ENCODE measurements at regions not wholly inside any gene's neighbourhood (a gene's known extent, or its start where the extent isn't known, plus 50 kb on each side); places are given as distances from the start of the nearest gene placed in this dataset.
"Not testable (repeated sequence)": the region's sequence is repeated elsewhere in the genome, so short reads cannot be mapped to it uniquely, and the experiment has no call there.

GRCh38 chr11:43053638-43054412, 258.0 kb upstream of the API5 start:
- in situ Hi-C loops (cut with HindIII; ENCODE audit: low sequenced_read_pairs): no loop called here

GRCh38 chr11:43067681-43068080, 244.1 kb upstream of the API5 start:
- in situ Hi-C loops (cut with HindIII; ENCODE audit: low sequenced_read_pairs): no loop called here

GRCh38 chr11:43071338-43071737, 240.5 kb upstream of the API5 start:
- in situ Hi-C loops (cut with HindIII; ENCODE audit: low sequenced_read_pairs): no loop called here

GRCh38 chr11:43072096-43072495, 239.7 kb upstream of the API5 start:
- in situ Hi-C loops (cut with HindIII; ENCODE audit: low sequenced_read_pairs): no loop called here

GRCh38 chr11:43072911-43073310, 238.9 kb upstream of the API5 start:
- in situ Hi-C loops (cut with HindIII; ENCODE audit: low sequenced_read_pairs): no loop called here

GRCh38 chr11:43074810-43075209, 237.0 kb upstream of the API5 start:
- in situ Hi-C loops (cut with HindIII; ENCODE audit: low sequenced_read_pairs): no loop called here

GRCh38 chr11:43101113-43101512, 210.7 kb upstream of the API5 start:
- in situ Hi-C loops (cut with HindIII; ENCODE audit: low sequenced_read_pairs): no loop called here

- in situ Hi-C loops (cut with HindIII; ENCODE audit: low sequenced_read_pairs): loop anchor here (5.0 kb wide), 1 partner anchor 34 kb away; no protein-coding TSS in a partner anchor
Measured at GRCh38 chr11:43116071-43116470, 195.7 kb upstream of the API5 start.

GRCh38 chr11:43119275-43119970, 192.4 kb upstream of the API5 start:
- in situ Hi-C loops (cut with HindIII; ENCODE audit: low sequenced_read_pairs): loop anchor here (5.0 kb wide), 1 partner anchor 37 kb away; no protein-coding TSS in a partner anchor

- in situ Hi-C loops (cut with HindIII; ENCODE audit: low sequenced_read_pairs): no loop called here
Measured at GRCh38 chr11:43122546-43122945, 189.2 kb upstream of the API5 start.

- in situ Hi-C loops (cut with HindIII; ENCODE audit: low sequenced_read_pairs): no loop called here
Measured at GRCh38 chr11:43123443-43123842, 188.4 kb upstream of the API5 start.

GRCh38 chr11:43124272-43124935, 187.4 kb upstream of the API5 start:
- in situ Hi-C loops (cut with HindIII; ENCODE audit: low sequenced_read_pairs): no loop called here

GRCh38 chr11:43129329-43129728, 182.5 kb upstream of the API5 start:
- in situ Hi-C loops (cut with HindIII; ENCODE audit: low sequenced_read_pairs): no loop called here

- in situ Hi-C loops (cut with HindIII; ENCODE audit: low sequenced_read_pairs): no loop called here
Measured at GRCh38 chr11:43130616-43131015, 181.2 kb upstream of the API5 start.

GRCh38 chr11:43135966-43136534, 175.7 kb upstream of the API5 start:
- in situ Hi-C loops (cut with HindIII; ENCODE audit: low sequenced_read_pairs): no loop called here

GRCh38 chr11:43138621-43139140, 173.1 kb upstream of the API5 start:
- in situ Hi-C loops (cut with HindIII; ENCODE audit: low sequenced_read_pairs): no loop called here

GRCh38 chr11:43145653-43146052, 166.1 kb upstream of the API5 start:
- in situ Hi-C loops (cut with HindIII; ENCODE audit: low sequenced_read_pairs): no loop called here

- in situ Hi-C loops (cut with HindIII; ENCODE audit: low sequenced_read_pairs): no loop called here
Measured at GRCh38 chr11:43150697-43151096, 161.1 kb upstream of the API5 start.

GRCh38 chr11:43164831-43165230, 147.0 kb upstream of the API5 start:
- in situ Hi-C loops (cut with HindIII; ENCODE audit: low sequenced_read_pairs): no loop called here

- in situ Hi-C loops (cut with HindIII; ENCODE audit: low sequenced_read_pairs): not testable (repeated sequence)
Measured at GRCh38 chr11:43165393-43165792, 146.4 kb upstream of the API5 start.

GRCh38 chr11:43168241-43168640, 143.6 kb upstream of the API5 start:
- in situ Hi-C loops (cut with HindIII; ENCODE audit: low sequenced_read_pairs): not testable (repeated sequence)

Measured in endothelial cell of hepatic sinusoid (primary cell).